Amniotic stem cell (primary cell): ENCODE measurements at regions not wholly inside any gene's neighbourhood (a gene's known extent, or its start where the extent isn't known, plus 50 kb on each side); places are given as distances from the start of the nearest gene placed in this dataset.
"Not testable (repeated sequence)": the region's sequence is repeated elsewhere in the genome, so short reads cannot be mapped to it uniquely, and the experiment has no call there.

Source experiments
- DNase-seq: peaks from one replicate; lab custom pipeline; 2025; lab: John Stamatoyannopoulos, UW

DNA sequence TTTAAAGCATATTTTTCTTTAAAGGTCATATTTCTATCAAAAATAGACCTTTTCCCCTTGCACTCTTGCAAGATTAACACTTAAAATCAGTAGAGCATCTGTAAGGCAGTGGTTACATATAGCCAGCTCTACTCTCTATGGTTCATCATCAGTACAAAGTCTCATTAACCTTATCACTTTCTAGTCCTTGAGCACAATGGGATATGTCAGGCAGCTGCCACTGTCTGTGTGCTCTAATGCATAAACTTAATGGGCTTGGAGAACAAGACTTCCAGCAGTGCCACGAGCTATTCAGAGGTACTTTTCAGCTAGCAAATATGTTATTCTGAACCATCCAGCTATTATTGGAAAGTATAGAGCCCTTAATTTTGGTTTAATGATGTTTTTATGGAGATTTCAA lies 393.7 kb downstream of the GASK1B start:
- no peak for DNase-seq

DNA sequence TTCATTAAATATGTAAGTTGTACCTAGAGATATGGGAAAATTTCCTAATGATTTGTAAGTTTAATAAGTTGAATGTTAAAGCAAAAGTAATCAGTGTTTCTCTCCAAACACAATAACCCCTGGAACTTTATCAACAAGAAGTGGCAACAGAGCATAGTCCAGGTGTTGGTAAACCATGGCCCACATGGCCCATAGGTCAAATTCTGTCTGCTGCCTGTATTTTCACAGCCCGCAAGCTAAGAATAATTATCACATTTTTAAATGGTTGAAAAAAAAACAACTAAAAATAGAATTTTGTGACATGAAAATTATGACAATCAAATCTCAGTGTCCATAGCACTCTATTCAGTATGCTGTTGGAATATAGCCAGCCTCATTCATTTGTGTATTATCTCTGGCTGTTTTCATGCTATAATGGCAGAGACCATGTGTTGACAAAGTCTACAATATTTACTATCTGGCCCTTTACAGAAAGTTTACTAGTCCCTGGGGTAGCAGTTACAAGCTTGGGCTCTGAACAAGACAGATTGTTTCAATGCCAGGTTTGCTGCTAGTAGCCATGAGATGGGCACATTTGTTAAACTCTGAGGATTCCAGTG lies 395.8 kb downstream of the GASK1B start:
- no peak for DNase-seq

DNA sequence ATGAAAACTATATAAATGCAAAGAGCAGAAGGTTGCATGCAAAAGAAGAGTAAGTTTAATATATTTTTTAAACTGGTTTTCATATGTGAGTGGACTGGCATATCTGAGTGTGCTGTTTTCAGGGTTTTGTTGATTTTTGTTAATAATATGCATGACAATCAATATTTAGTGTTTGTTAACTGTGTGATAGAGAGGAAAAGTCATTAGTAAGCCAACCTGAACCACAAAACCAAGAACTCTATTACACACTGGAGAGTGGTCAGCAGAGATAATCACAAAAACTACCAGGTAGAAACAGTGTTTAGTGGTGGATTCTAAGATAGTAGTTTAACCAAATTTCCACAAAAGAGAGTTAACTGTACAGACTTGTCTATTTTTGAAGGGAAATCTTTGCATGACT lies 396.9 kb downstream of the GASK1B start:
- DNase-seq, result no peak

GRCh38 chr4:157772907-157773306 lies 399.9 kb downstream of the GASK1B start:
- DNase-seq, result no peak

GRCh38 chr4:157768419-157768818 lies 404.4 kb downstream of the GASK1B start:
- DNase-seq, result no peak

DNA sequence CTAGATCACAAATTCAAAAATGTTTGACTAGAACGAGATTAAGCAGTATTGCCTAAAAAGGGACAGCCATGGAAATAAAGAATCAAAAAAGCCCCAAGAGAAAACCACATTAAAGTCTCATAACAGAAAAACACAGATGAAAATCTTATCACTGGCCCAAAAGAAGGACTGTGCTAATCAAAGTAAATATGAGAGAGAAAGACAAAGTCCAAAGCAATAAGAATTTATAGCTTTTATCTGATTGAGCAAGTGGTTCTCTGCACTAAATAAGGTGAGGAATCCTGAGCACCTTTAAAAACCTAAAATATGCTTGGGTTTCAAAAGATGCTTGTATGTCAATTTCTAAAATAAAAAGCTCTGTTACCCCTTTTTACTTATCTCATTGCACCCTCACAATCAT lies 409.3 kb downstream of the GASK1B start:
- no peak for DNase-seq

DNA sequence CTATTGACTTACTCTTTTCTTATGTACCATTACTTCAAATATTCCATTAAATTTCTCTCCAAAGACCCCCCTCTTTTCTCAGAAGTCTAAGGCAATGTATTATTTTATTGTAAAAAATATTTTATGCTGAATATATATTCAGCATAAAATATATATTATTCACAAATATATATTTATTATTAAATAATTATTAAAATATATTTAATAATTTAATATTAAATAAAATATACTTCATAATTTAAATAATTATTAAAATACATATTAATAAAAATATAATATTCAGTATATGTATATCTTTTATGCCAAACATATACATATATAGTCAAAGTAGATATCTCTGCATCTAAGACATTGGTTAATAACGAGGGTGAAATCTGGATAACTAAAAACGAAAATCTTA lies 418.4 kb downstream of the GASK1B start:
- no peak for DNase-seq

- no peak for DNase-seq
Observed at GRCh38 chr4:157751631-157752030, 421.2 kb downstream of the GASK1B start.

DNA sequence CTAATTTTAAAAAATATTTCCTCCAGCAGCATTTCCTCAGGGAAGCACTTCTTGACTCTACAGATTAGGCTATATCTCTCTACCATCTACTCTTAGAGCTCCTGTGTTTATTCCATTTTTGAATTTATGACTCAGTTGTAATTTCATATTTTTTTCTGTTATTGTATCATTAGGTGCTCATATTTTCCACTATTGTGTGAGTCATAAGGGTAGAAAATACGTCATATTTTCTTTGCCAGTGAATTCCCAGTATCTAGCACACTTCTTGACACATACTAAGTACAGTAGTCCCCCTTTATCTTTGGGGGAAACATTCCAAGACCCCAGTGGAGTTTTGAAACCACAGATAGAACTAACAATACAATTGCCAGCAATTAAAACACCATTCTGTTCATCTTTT lies 431.2 kb downstream of the GASK1B start:
- no peak for DNase-seq

- DNase-seq, result no peak
Observed at GRCh38 chr4:157739242-157739641, 433.6 kb downstream of the GASK1B start.

DNA sequence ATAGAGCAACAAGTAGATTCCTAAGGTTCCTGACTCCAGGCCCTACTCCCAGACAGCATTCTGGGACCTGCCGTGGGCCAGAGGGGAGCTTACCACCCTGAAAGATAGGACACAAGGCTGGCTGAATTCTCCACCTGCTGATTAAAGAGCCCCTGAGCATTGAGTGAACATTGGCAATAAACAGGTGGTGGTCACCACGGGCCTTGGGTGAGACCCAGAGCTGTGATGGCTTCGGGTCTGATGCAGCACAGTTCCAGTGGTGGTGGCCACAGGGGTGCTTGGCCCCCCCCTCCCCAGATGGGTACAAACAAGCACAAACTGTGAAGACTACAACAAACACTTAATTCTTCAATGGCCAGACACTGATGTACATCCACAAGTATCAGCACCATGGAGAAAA lies 444.6 kb downstream of the GASK1B start:
- DNase-seq, result no peak

GRCh38 chr4:157727163-157727562 lies 445.7 kb downstream of the GASK1B start:
- no peak for DNase-seq

DNA sequence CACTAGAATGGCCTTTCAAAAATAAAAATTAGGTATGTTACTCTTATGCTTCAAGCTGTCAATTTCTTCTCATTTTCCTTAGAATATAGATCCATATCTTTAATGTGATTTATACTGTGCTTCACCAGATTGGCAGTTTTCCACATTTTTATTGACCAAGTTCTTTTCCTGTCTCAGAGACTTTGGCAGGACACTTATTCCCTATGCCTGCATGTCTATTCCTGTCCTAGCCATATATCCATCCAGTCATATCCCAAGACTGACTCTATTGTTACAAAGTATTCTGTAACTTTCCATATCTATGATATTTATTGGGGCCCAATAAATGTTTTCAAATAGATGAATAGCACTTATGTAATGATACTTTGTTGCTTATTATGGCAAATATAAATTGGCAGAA lies 450.7 kb downstream of the GASK1B start:
- DNase-seq, result no peak

- DNase-seq, result no peak
Observed at GRCh38 chr4:157713342-157713741, 459.5 kb downstream of the GASK1B start.

- no peak for DNase-seq
Observed at GRCh38 chr4:157706155-157706554, 466.7 kb downstream of the GASK1B start.

- no peak for DNase-seq
Observed at GRCh38 chr4:157702831-157703230, 470.0 kb downstream of the GASK1B start.

GRCh38 chr4:157701695-157701994 lies 471.2 kb downstream of the GASK1B start:
- DNase-seq, result no peak

GRCh38 chr4:157700898-157701694 lies 471.7 kb downstream of the GASK1B start:
- DNase-seq, result no peak

DNA sequence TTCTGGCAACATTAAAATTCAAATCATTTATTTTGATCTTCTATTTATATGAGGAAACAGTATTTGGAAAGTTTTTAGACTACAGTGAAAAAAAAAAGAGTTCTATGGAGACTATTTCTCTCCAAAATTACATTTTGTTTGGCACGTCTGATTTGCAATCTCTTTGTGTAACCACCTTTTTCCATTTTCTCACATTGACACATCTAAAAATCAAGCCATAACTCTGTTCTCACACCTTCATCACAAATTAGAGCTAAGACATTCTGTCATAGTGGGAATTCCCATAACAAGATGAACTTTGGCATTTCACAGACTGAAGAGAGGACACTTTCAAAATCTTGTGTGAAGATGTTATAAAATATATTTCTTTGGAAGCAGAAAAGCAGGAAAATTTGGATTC lies 468.9 kb downstream of the GRIA2 start:
- no peak for DNase-seq

- DNase-seq, result no peak
Observed at GRCh38 chr4:157687971-157688370, 467.4 kb downstream of the GRIA2 start.

DNA sequence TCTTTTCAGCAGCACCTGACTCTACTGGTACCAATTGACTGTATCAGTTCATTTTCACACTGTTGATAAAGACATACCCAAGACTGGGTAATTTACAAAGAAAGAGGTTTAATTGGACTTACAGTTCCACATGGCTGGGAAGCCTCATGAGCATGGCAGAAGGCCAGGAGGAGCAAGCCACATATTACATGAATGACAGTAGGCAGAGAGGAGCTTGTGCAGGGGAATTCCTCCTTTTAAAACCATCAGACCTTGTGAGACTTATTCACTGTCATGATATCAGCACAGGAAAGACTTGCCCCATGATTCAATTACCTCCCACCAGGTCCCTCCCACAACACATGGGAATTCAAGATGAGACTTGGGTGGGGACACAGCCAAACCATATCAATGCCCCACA lies 458.8 kb downstream of the GRIA2 start:
- DNase-seq, result not testable (repeated sequence)

- DNase-seq, result no peak
Observed at GRCh38 chr4:157678478-157678877, 457.9 kb downstream of the GRIA2 start.

- DNase-seq, result no peak
Observed at GRCh38 chr4:157674699-157675098, 454.2 kb downstream of the GRIA2 start.

DNA sequence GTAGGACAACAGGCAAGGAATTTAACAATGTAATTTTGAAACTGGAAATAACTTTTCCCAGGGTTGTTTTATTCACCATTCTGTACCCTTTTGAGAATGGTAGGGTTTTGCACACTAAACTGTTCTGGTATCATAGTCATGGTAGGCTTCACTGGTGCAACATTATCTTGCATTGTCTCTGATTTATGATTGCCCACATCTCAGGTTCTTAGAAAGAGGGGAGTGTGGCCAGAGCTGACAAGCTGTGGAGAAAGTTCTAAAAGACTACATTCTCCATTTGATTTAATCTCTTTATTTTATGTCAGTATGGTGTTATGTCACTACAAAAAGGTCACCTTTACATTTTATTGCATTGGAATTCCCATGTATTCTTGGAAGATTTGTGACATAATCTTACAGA lies 447.3 kb downstream of the GRIA2 start:
- DNase-seq, result no peak
